ENCODE measurements at regions not wholly inside any gene's neighbourhood (a gene's known extent, or its start where the extent isn't known, plus 50 kb on each side); places are given as distances from the start of the nearest gene placed in this dataset.
"Not testable (repeated sequence)": the region's sequence is repeated elsewhere in the genome, so short reads cannot be mapped to it uniquely, and the experiment has no call there.

- DNase-seq (ENCODE audit: low read depth in 2 of 2), result no peak
Observed at GRCh38 chr12:127785986-127786590, 480.9 kb upstream of the TMEM132C start.

GRCh38 chr12:127787544-127787943, 479.4 kb upstream of the TMEM132C start:
- no peak for DNase-seq (ENCODE audit: low read depth in 2 of 2)

GRCh38 chr12:127790376-127790775, 476.6 kb upstream of the TMEM132C start:
- no peak for DNase-seq (ENCODE audit: low read depth in 2 of 2)

GRCh38 chr12:127791217-127791616, 475.8 kb upstream of the TMEM132C start:
- no peak for DNase-seq (ENCODE audit: low read depth in 2 of 2)

GRCh38 chr12:127797918-127798317, 469.1 kb upstream of the TMEM132C start:
- DNase-seq (ENCODE audit: low read depth in 2 of 2), result no peak

GRCh38 chr12:127802271-127802670, 464.7 kb upstream of the TMEM132C start:
- no peak for DNase-seq (ENCODE audit: low read depth in 2 of 2)

- no peak for DNase-seq (ENCODE audit: low read depth in 2 of 2)
Observed at GRCh38 chr12:127803545-127803944, 463.4 kb upstream of the TMEM132C start.

GRCh38 chr12:127809275-127809674, 457.7 kb upstream of the TMEM132C start:
- peak; percentile 67 to 71 for DNase-seq (ENCODE audit: low read depth in 2 of 2)

- DNase-seq (ENCODE audit: low read depth in 2 of 2), result peak; percentile 98
Observed at GRCh38 chr12:127810041-127810440, 456.9 kb upstream of the TMEM132C start.

GRCh38 chr12:127810459-127810858, 456.5 kb upstream of the TMEM132C start:
- not testable (repeated sequence) for DNase-seq (ENCODE audit: low read depth in 2 of 2)

GRCh38 chr12:127811988-127812387, 455.0 kb upstream of the TMEM132C start:
- peak; percentile 84 to 85 for DNase-seq (ENCODE audit: low read depth in 2 of 2)

- no peak for DNase-seq (ENCODE audit: low read depth in 2 of 2)
Observed at GRCh38 chr12:127813147-127813546, 453.8 kb upstream of the TMEM132C start.

- peak; percentile 10 to 19 for DNase-seq (ENCODE audit: low read depth in 2 of 2)
Observed at GRCh38 chr12:127819056-127819455, 447.9 kb upstream of the TMEM132C start.

GRCh38 chr12:127820271-127820670, 446.7 kb upstream of the TMEM132C start:
- DNase-seq (ENCODE audit: low read depth in 2 of 2), result no peak

- DNase-seq (ENCODE audit: low read depth in 2 of 2), result no peak
Observed at GRCh38 chr12:127820846-127821245, 446.1 kb upstream of the TMEM132C start.

- DNase-seq (ENCODE audit: low read depth in 2 of 2), result no peak
Observed at GRCh38 chr12:127822809-127823411, 444.1 kb upstream of the TMEM132C start.

GRCh38 chr12:127823801-127824200, 443.2 kb upstream of the TMEM132C start:
- DNase-seq (ENCODE audit: low read depth in 2 of 2), result no peak

GRCh38 chr12:127829281-127830064, 437.5 kb upstream of the TMEM132C start:
- no peak for DNase-seq (ENCODE audit: low read depth in 2 of 2)

GRCh38 chr12:127830065-127830460, 436.9 kb upstream of the TMEM132C start:
- DNase-seq (ENCODE audit: low read depth in 2 of 2), result no peak

- DNase-seq (ENCODE audit: low read depth in 2 of 2), result no peak
Observed at GRCh38 chr12:127830730-127831129, 436.2 kb upstream of the TMEM132C start.

- no peak for DNase-seq (ENCODE audit: low read depth in 2 of 2)
Observed at GRCh38 chr12:127832172-127832571, 434.8 kb upstream of the TMEM132C start.

- DNase-seq (ENCODE audit: low read depth in 2 of 2), result not testable (repeated sequence)
Observed at GRCh38 chr12:127836802-127837201, 430.2 kb upstream of the TMEM132C start.

GRCh38 chr12:127857661-127858060, 409.3 kb upstream of the TMEM132C start:
- DNase-seq (ENCODE audit: low read depth in 2 of 2), result no peak
